ENCODE measurements at regions not wholly inside any gene's neighbourhood (a gene's known extent, or its start where the extent isn't known, plus 50 kb on each side); places are given as distances from the start of the nearest gene placed in this dataset.

GRCh38 chr11:36885154-36885553 is 287.1 kb upstream of the RAG2 start:
- Mint-ChIP-seq H3K27ac (no peak overlapping the region), H3K9me3 (no peaks in the 10 kb centered on the region), H3K27me3 (ENCODE audit: low read depth) (no peaks in the 10 kb centered on the region), H3K4me3 (no peak overlapping the region), H3K4me1 (ENCODE audit: low read depth) (no peaks in the 10 kb centered on the region), H3K36me3 (ENCODE audit: low read depth) (no peaks in the 10 kb centered on the region)
- intact Hi-C loops (cut with micrococcal nuclease), result no loop called here
- CTCF ChIA-PET, result no interaction called here
- DNase-seq, result no peak

GRCh38 chr11:36878737-36879136 is 280.7 kb upstream of the RAG2 start:
- no peaks in the 10 kb centered on the region for H3K9me3 Mint-ChIP-seq

GRCh38 chr11:36877149-36877548 is 279.1 kb upstream of the RAG2 start:
- no peak overlapping the region for H3K4me3 Mint-ChIP-seq
- H3K27me3 Mint-ChIP-seq (ENCODE audit: low read depth), result no peaks in the 10 kb centered on the region
- no peaks in the 10 kb centered on the region for H3K4me1 Mint-ChIP-seq (ENCODE audit: low read depth)
- H3K36me3 Mint-ChIP-seq (ENCODE audit: low read depth), result no peaks in the 10 kb centered on the region
- no peak for DNase-seq
- H3K9me3 Mint-ChIP-seq, result no peaks in the 10 kb centered on the region
- H3K27ac Mint-ChIP-seq, result no peak overlapping the region
- CTCF ChIA-PET, result no interaction called here
- intact Hi-C loops (cut with micrococcal nuclease), result no loop called here

More at GRCh38 chr11:36878737-36879136, 280.7 kb upstream of the RAG2 start:
- H3K27me3 Mint-ChIP-seq (ENCODE audit: low read depth), result no peaks in the 10 kb centered on the region
- no peak for DNase-seq
- H3K27ac Mint-ChIP-seq, result no peak overlapping the region
- no peaks in the 10 kb centered on the region for H3K4me1 Mint-ChIP-seq (ENCODE audit: low read depth)
- CTCF ChIA-PET, result no interaction called here
- intact Hi-C loops (cut with micrococcal nuclease), result no loop called here
- H3K4me3 Mint-ChIP-seq, result no peak overlapping the region
- H3K36me3 Mint-ChIP-seq (ENCODE audit: low read depth), result no peaks in the 10 kb centered on the region

DNA sequence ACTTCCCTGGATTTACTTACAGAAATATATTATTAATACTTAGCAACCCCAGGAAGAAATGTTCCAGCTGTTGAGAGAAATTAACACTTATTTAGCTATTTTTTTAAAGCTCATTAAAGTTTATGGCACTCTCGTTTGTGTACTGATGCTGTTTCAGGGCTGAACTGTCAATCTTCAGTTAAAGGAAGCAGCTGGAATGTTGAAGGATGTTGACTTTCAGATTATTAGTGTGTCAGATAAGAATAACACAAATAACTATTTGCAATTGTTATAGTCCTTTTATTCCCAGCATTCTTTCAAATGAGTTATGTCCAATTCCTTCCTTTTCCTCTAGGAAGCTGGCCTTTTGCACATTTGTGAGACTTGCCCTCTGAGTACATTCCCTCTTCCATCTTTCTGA is 278.2 kb upstream of the RAG2 start:
- no peak overlapping the region for H3K27ac Mint-ChIP-seq
- no peaks in the 10 kb centered on the region for H3K36me3 Mint-ChIP-seq (ENCODE audit: low read depth)
- no peaks in the 10 kb centered on the region for H3K9me3 Mint-ChIP-seq
- no peak for DNase-seq
- intact Hi-C loops (cut with micrococcal nuclease), result no loop called here
- no peak overlapping the region for H3K4me3 Mint-ChIP-seq
- CTCF ChIA-PET, result no interaction called here
- H3K27me3 Mint-ChIP-seq (ENCODE audit: low read depth), result no peaks in the 10 kb centered on the region
- no peaks in the 10 kb centered on the region for H3K4me1 Mint-ChIP-seq (ENCODE audit: low read depth)

DNA sequence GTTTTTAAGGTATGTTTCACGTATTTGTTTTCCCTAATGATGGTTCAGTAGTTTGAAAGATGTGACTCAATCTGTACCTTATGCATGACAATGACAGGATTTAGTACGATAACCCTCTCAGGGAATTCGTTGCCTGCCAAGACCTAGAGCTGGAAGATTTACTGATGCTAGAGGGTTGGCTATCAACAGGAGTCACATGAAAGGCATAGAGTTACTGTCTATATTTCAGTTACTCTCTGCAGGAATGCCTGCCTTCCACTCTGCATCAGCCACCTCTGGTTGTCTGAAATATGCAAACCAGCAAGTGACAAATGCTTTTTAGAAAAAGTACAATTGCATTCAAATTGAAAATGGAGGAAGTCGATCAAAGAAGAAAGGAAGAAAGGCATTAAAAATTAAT is 276.3 kb upstream of the RAG2 start:
- CTCF ChIA-PET, result no interaction called here
- H3K27me3 Mint-ChIP-seq (ENCODE audit: low read depth), result peaks cover 2% of the 10 kb centered on the region
- no peak overlapping the region for H3K4me3 Mint-ChIP-seq
- no peaks in the 10 kb centered on the region for H3K4me1 Mint-ChIP-seq (ENCODE audit: low read depth)
- no peaks in the 10 kb centered on the region for H3K36me3 Mint-ChIP-seq (ENCODE audit: low read depth)
- H3K9me3 Mint-ChIP-seq, result no peaks in the 10 kb centered on the region
- H3K27ac Mint-ChIP-seq, result no peak overlapping the region
- intact Hi-C loops (cut with micrococcal nuclease), result no loop called here
- no peak for DNase-seq

DNA sequence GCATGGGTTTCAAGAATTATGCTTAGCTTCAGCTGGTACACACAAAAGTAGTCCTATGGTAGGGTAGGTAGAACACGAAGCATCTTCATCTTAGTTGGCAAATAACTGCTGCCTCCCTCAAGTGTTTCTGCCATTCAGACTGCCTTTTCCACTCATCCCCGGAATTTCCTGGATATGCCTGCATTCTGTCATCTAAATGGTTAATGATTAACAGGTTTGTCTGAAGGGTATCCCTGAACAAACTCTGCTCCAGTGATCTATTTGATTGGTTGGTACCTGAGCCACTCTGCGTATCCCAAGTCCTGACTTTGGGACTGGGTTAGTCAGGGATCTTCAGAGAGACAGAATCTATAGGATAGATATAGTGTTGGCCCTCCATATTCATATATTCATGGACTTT is 272.3 kb upstream of the RAG2 start:
- no peak for DNase-seq
- intact Hi-C loops (cut with micrococcal nuclease), result no loop called here
- Mint-ChIP-seq H3K36me3 (ENCODE audit: low read depth) (no peaks in the 10 kb centered on the region), H3K27ac (no peak overlapping the region), H3K9me3 (no peaks in the 10 kb centered on the region), H3K4me1 (ENCODE audit: low read depth) (no peaks in the 10 kb centered on the region), H3K4me3 (no peak overlapping the region), H3K27me3 (ENCODE audit: low read depth) (peaks cover 2% of the 10 kb centered on the region)
- CTCF ChIA-PET, result no interaction called here

- H3K27me3 Mint-ChIP-seq (ENCODE audit: low read depth), result peaks cover 2% of the 10 kb centered on the region
Observed at GRCh38 chr11:36868380-36868779, 270.3 kb upstream of the RAG2 start.

DNA sequence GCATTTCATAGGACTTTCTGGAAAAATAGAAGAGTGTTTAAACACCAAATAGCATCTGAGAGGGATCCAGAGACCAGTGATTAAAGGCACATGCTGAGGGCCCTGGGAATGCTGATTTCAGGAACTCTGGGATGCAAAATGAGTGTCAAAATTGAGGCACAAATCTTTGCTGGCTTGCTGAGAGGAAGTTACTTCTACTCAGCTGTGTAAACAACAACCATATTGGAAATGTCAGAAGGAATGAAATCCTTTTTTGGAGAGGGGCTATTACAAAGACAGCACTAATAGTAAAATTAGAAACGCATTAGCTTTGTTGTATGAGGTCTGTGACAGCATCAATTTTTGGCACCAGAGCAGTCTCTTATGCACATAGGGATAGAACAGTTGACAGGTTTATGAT is 267.8 kb upstream of the RAG2 start:
- Mint-ChIP-seq H3K9me3 (no peaks in the 10 kb centered on the region), H3K27me3 (ENCODE audit: low read depth) (peaks cover 2% of the 10 kb centered on the region), H3K4me3 (no peak overlapping the region), H3K36me3 (ENCODE audit: low read depth) (no peaks in the 10 kb centered on the region), H3K27ac (no peak overlapping the region), H3K4me1 (ENCODE audit: low read depth) (no peaks in the 10 kb centered on the region)
- CTCF ChIA-PET, result no interaction called here
- intact Hi-C loops (cut with micrococcal nuclease), result no loop called here
- DNase-seq, result no peak

More at GRCh38 chr11:36868380-36868779, 270.3 kb upstream of the RAG2 start:
- no peak overlapping the region for H3K4me3 Mint-ChIP-seq
- H3K36me3 Mint-ChIP-seq (ENCODE audit: low read depth), result no peaks in the 10 kb centered on the region
- H3K9me3 Mint-ChIP-seq, result no peaks in the 10 kb centered on the region
- intact Hi-C loops (cut with micrococcal nuclease), result no loop called here
- no peak overlapping the region for H3K27ac Mint-ChIP-seq
- H3K4me1 Mint-ChIP-seq (ENCODE audit: low read depth), result no peaks in the 10 kb centered on the region
- DNase-seq, result no peak
- CTCF ChIA-PET, result no interaction called here

GRCh38 chr11:36854875-36855274 is 256.8 kb upstream of the RAG2 start:
- no peak overlapping the region for H3K27ac Mint-ChIP-seq
- H3K4me3 Mint-ChIP-seq, result no peak overlapping the region
- no peaks in the 10 kb centered on the region for H3K27me3 Mint-ChIP-seq (ENCODE audit: low read depth)
- H3K36me3 Mint-ChIP-seq (ENCODE audit: low read depth), result no peaks in the 10 kb centered on the region
- no peak for DNase-seq
- intact Hi-C loops (cut with micrococcal nuclease), result no loop called here
- CTCF ChIA-PET, result no interaction called here
- no peaks in the 10 kb centered on the region for H3K9me3 Mint-ChIP-seq
- H3K4me1 Mint-ChIP-seq (ENCODE audit: low read depth), result no peaks in the 10 kb centered on the region

GRCh38 chr11:36848660-36849059 is 250.6 kb upstream of the RAG2 start:
- Mint-ChIP-seq H3K4me3 (no peak overlapping the region), H3K27me3 (ENCODE audit: low read depth) (no peaks in the 10 kb centered on the region), H3K4me1 (ENCODE audit: low read depth) (no peaks in the 10 kb centered on the region), H3K9me3 (no peaks in the 10 kb centered on the region), H3K36me3 (ENCODE audit: low read depth) (no peaks in the 10 kb centered on the region), H3K27ac (no peak overlapping the region)
- CTCF ChIA-PET, result no interaction called here
- DNase-seq, result no peak
- intact Hi-C loops (cut with micrococcal nuclease), result no loop called here

GRCh38 chr11:36840378-36840777 is 242.3 kb upstream of the RAG2 start:
- no peaks in the 10 kb centered on the region for H3K27me3 Mint-ChIP-seq (ENCODE audit: low read depth)
- intact Hi-C loops (cut with micrococcal nuclease), result no loop called here
- no peaks in the 10 kb centered on the region for H3K4me1 Mint-ChIP-seq (ENCODE audit: low read depth)
- no peak overlapping the region for H3K4me3 Mint-ChIP-seq
- no peaks in the 10 kb centered on the region for H3K9me3 Mint-ChIP-seq
- H3K36me3 Mint-ChIP-seq (ENCODE audit: low read depth), result no peaks in the 10 kb centered on the region
- H3K27ac Mint-ChIP-seq, result no peak overlapping the region
- CTCF ChIA-PET, result no interaction called here
- no peak for DNase-seq

- intact Hi-C loops (cut with micrococcal nuclease), result no loop called here
- H3K27ac Mint-ChIP-seq, result no peak overlapping the region
- H3K27me3 Mint-ChIP-seq (ENCODE audit: low read depth), result no peaks in the 10 kb centered on the region
- H3K9me3 Mint-ChIP-seq, result no peaks in the 10 kb centered on the region
- no peaks in the 10 kb centered on the region for H3K4me1 Mint-ChIP-seq (ENCODE audit: low read depth)
- no peak for DNase-seq
- CTCF ChIA-PET, result no interaction called here
- H3K4me3 Mint-ChIP-seq, result no peak overlapping the region
- no peaks in the 10 kb centered on the region for H3K36me3 Mint-ChIP-seq (ENCODE audit: low read depth)
Observed at GRCh38 chr11:36837831-36838437, 239.9 kb upstream of the RAG2 start.

DNA sequence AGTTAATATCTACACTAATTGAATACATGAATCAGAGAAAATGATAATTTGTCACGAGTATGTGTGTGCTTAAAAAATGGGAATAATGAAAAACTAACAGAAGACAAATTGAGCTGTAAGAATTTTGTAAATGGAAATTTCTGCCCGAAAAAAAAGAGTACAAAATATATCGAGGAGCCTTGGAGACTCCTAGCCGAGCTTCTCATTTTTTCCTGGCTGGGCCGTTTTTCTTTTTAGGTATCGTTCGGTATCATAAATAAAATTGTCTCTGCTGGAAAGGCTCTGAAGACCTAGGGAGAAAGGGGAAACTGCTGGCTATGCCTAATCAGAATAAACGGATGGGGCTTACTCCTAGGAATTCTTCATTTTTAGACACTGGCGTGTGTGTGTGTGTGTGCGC is 227.2 kb upstream of the RAG2 start:
- no peaks in the 10 kb centered on the region for H3K27me3 Mint-ChIP-seq (ENCODE audit: low read depth)
- H3K4me3 Mint-ChIP-seq, result no peak overlapping the region
- intact Hi-C loops (cut with micrococcal nuclease), result no loop called here
- H3K36me3 Mint-ChIP-seq (ENCODE audit: low read depth), result no peaks in the 10 kb centered on the region
- no peak overlapping the region for H3K27ac Mint-ChIP-seq
- H3K4me1 Mint-ChIP-seq (ENCODE audit: low read depth), result no peaks in the 10 kb centered on the region
- CTCF ChIA-PET, result interaction anchor here (0.7 kb wide), 2 partner anchors 10 to 44 kb away, joined by 3 read pairs; no protein-coding TSS in a partner anchor
- H3K9me3 Mint-ChIP-seq, result peaks cover 3% of the 10 kb centered on the region
- no peak for DNase-seq

DNA sequence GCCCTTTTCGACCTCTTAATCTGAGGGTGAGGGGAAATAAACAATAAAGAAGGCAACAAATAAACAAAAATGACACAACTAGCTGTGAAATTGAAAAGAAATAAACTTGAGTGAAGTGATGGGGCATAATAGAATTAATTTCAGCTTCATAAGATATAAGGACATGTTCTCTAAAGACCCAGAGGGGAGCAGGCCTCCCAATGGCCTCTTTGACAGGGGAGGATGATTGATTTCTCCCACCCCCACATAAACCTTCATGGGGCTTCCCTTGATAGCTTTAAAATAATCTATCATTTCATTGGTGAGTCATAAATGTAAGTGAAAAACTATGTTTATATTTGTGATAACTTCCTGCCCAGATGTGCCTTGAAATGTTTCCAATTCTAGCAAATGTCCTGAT is 226.3 kb upstream of the RAG2 start:
- no peak overlapping the region for H3K27ac Mint-ChIP-seq
- CTCF ChIA-PET, result no interaction called here
- H3K9me3 Mint-ChIP-seq, result peaks cover 3% of the 10 kb centered on the region
- no peaks in the 10 kb centered on the region for H3K27me3 Mint-ChIP-seq (ENCODE audit: low read depth)
- no peak for DNase-seq
- H3K4me3 Mint-ChIP-seq, result no peak overlapping the region
- H3K4me1 Mint-ChIP-seq (ENCODE audit: low read depth), result no peaks in the 10 kb centered on the region
- no peaks in the 10 kb centered on the region for H3K36me3 Mint-ChIP-seq (ENCODE audit: low read depth)
- intact Hi-C loops (cut with micrococcal nuclease), result no loop called here

Measured in activated naive CD4-positive, alpha-beta T cell treated with anti-CD3 and anti-CD28 coated beads for 36 hours (primary cell).